Loucy (cell line): ENCODE measurements at regions not wholly inside any gene's neighbourhood (a gene's known extent, or its start where the extent isn't known, plus 50 kb on each side); places are given as distances from the start of the nearest gene placed in this dataset.

Experiments
- H2AFZ ChIP-seq: fragments of 200-600 bp; sonication (generic); 2 replicates; pipeline ENCODE4 v1.6.0; 2016; ENCODE audit warnings: antibody characterized with exemption, mild to moderate bottlenecking, low read length, moderate library complexity
- H3F3A ChIP-seq: fragments of 200-600 bp; 2 replicates; pipeline ENCODE4 v1.6.0; 2016; ENCODE audit warnings: antibody characterized with exemption, low read depth, mild to moderate bottlenecking
- H3K27me3 ChIP-seq: fragments of 200-600 bp; sonication (generic); 2 replicates; pipeline ENCODE4 v1.6.1; 2014; ENCODE audit warnings: low read length, mild to moderate bottlenecking; ENCODE audit not compliant: insufficient read depth, poor library complexity, severe bottlenecking
- H3K36me3 ChIP-seq: fragments of 200-600 bp; sonication (generic); 2 replicates; pipeline ENCODE4 v1.6.1; 2016; ENCODE audit warnings: low read length; ENCODE audit not compliant: insufficient read depth
- H3K4me1 ChIP-seq: fragments of 200-600 bp; sonication (generic); 2 replicates; pipeline ENCODE4 v1.5.1; 2014; ENCODE audit warnings: low read length, mild to moderate bottlenecking; ENCODE audit not compliant: insufficient read depth, poor library complexity, severe bottlenecking
- H3K4me2 ChIP-seq: fragments of 200-600 bp; sonication (generic); 2 replicates; pipeline ENCODE4 v1.6.0; 2014; ENCODE audit warnings: antibody characterized with exemption, low read length, low read depth, mild to moderate bottlenecking; ENCODE audit not compliant: poor library complexity, severe bottlenecking
- H3K4me3 ChIP-seq: fragments of 200-600 bp; sonication (generic); 2 replicates; pipeline ENCODE4 v1.5.1; 2014; ENCODE audit warnings: low read length, mild to moderate bottlenecking, mixed read lengths; ENCODE audit not compliant: poor library complexity, severe bottlenecking
- H3K79me2 ChIP-seq: fragments of 200-600 bp; sonication (generic); 2 replicates; pipeline ENCODE4 v1.6.1; 2014; ENCODE audit warnings: low read length; ENCODE audit not compliant: insufficient read depth
- H3K9ac ChIP-seq: fragments of 200-600 bp; sonication (generic); 2 replicates; pipeline ENCODE4 v1.6.0; 2014; ENCODE audit warnings: mild to moderate bottlenecking, low read depth, low read length, moderate library complexity; ENCODE audit not compliant: poor library complexity, severe bottlenecking
- H3K9me2 ChIP-seq: fragments of 200-600 bp; sonication (generic); replicated peaks from 2 replicates; pipeline ENCODE4 v1.6.1; 2016; ENCODE audit warnings: low read depth, low read length, mixed read lengths
- H3K9me3 ChIP-seq: fragments of 200-600 bp; sonication (generic); 2 replicates; pipeline ENCODE4 v1.6.1; 2014; ENCODE audit warnings: mild to moderate bottlenecking, antibody characterized with exemption, low read length, low read depth; ENCODE audit not compliant: insufficient read depth
- H4K20me1 ChIP-seq: fragments of 200-600 bp; sonication (generic); 2 replicates; pipeline ENCODE4 v1.6.0; 2014; ENCODE audit warnings: antibody characterized with exemption, low read length, mild to moderate bottlenecking; ENCODE audit not compliant: insufficient read depth, poor library complexity, severe bottlenecking
- EZH2phosphoT487 ChIP-seq: fragments of 200-600 bp; IDR thresholded peaks from 2 replicates; pipeline ENCODE4 v1.6.1; 2018; ENCODE audit warnings: antibody characterized with exemption, mild to moderate bottlenecking, moderate library complexity, borderline replicate concordance
- TF ChIP-seq, protein P1 (sequence below): fragments of 200-600 bp; sonication (generic); conservative IDR thresholded peaks from 2 replicates; pipeline ENCODE4 v1.5.1; 2014; ENCODE audit warnings: mild to moderate bottlenecking, antibody characterized with exemption, low read length

DNA sequence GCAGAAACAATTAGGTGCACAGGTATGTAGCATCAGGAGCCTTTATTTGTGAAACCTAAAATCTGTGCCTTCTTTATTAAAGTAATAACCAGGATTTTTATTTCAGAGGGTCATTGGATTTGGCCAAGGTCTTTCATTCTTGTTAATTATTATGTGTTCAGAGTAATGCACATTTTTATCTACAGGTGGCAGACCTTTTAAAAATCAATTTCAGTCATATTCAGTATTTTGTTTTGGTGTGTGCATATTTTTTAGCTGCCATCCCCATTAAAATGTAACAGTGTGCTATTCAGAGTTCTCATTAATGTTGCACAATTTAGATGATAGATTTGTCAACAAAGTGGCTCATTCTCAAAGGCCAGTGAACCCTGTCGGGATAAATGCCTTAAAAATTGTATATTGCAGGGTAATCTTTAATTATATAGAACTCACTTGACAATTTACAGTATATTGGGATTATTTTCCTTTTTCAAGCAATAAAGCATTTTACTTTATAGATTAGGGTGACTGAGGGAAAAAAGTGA lies 319.3 kb upstream of the SOX5 start:
- Histone ChIP-seq H4K20me1 (no peaks in the 10 kb centered on the region), H3K4me1 (no peaks in the 10 kb centered on the region), H2AFZ (no peak overlapping the region), H3K4me3 (no peak overlapping the region), H3K36me3 (no peaks in the 10 kb centered on the region), H3K4me2 (no peak overlapping the region), H3K9ac (no peak overlapping the region), H3K9me2 (no peaks in the 10 kb centered on the region), H3K9me3 (no peaks in the 10 kb centered on the region), H3K27me3 (no peaks in the 10 kb centered on the region), H3F3A (no peaks in the 10 kb centered on the region), H3K79me2 (no peaks in the 10 kb centered on the region)
- TF ChIP-seq, protein P1, sequence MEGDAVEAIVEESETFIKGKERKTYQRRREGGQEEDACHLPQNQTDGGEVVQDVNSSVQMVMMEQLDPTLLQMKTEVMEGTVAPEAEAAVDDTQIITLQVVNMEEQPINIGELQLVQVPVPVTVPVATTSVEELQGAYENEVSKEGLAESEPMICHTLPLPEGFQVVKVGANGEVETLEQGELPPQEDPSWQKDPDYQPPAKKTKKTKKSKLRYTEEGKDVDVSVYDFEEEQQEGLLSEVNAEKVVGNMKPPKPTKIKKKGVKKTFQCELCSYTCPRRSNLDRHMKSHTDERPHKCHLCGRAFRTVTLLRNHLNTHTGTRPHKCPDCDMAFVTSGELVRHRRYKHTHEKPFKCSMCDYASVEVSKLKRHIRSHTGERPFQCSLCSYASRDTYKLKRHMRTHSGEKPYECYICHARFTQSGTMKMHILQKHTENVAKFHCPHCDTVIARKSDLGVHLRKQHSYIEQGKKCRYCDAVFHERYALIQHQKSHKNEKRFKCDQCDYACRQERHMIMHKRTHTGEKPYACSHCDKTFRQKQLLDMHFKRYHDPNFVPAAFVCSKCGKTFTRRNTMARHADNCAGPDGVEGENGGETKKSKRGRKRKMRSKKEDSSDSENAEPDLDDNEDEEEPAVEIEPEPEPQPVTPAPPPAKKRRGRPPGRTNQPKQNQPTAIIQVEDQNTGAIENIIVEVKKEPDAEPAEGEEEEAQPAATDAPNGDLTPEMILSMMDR: peak; percentile 48
- no peak for TF ChIP-seq EZH2phosphoT487

DNA sequence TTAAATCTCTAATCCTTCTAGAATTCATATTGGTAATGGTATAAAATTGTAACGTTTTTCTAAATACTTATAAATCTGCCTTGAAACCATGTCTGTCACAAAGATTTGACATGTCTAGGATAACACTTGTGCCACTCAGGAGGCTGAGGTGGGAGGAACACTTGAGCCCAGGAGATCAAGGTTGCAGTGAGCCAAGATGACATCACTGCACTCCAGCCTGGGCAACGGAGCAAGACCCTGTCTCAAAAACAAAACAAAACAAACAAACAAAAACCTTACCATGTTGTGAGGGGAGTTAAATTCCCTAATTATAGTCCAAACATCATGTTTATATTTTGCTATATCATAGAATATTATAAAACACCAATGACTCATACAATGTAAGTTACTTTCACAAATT lies 317.5 kb upstream of the SOX5 start:
- Histone ChIP-seq H3K9me3 (no peaks in the 10 kb centered on the region), H3K9me2 (no peaks in the 10 kb centered on the region), H3K9ac (no peak overlapping the region), H2AFZ (no peak overlapping the region), H3K79me2 (no peaks in the 10 kb centered on the region), H3K27me3 (no peaks in the 10 kb centered on the region), H3K4me2 (no peak overlapping the region), H3K4me1 (no peaks in the 10 kb centered on the region), H3K4me3 (no peak overlapping the region), H3K36me3 (no peaks in the 10 kb centered on the region), H4K20me1 (no peaks in the 10 kb centered on the region), H3F3A (no peaks in the 10 kb centered on the region)
- TF ChIP-seq, protein P1: no peak
- no peak for TF ChIP-seq EZH2phosphoT487

DNA sequence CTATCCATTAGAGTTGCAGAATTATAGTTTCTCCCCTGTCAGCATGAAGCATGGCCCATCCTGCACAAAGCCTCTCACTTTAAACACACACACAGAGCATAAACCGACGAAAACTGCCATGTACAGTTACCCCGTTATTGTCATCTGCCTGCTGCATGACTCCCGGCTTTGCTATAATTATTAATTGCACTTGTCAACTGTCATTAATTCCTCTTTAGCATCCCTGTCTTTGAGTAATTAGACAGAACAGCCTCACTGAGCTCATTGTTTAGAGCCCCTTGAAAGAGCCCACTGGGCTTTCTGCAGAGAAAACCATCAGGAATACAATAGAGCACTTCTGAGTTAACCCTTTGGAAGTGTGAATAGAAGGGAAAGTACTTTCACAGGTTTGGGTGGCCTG lies 307.2 kb upstream of the SOX5 start:
- Histone ChIP-seq H3K79me2 (no peaks in the 10 kb centered on the region), H3K36me3 (no peaks in the 10 kb centered on the region), H3F3A (no peaks in the 10 kb centered on the region), H3K9ac (no peak overlapping the region), H4K20me1 (no peaks in the 10 kb centered on the region), H3K4me3 (no peak overlapping the region), H2AFZ (no peak overlapping the region), H3K4me2 (no peak overlapping the region), H3K9me2 (no peaks in the 10 kb centered on the region), H3K4me1 (peaks cover 26% of the 10 kb centered on the region), H3K9me3 (no peaks in the 10 kb centered on the region), H3K27me3 (no peaks in the 10 kb centered on the region)
- TF ChIP-seq, protein P1: no peak
- TF ChIP-seq EZH2phosphoT487: no peak
